ENCODE measurements at regions not wholly inside any gene's neighbourhood (a gene's known extent, or its start where the extent isn't known, plus 50 kb on each side); places are given as distances from the start of the nearest gene placed in this dataset.
A peak's percentile ranks its signal among the peaks of the same experiment; 100 is the strongest.

DNA sequence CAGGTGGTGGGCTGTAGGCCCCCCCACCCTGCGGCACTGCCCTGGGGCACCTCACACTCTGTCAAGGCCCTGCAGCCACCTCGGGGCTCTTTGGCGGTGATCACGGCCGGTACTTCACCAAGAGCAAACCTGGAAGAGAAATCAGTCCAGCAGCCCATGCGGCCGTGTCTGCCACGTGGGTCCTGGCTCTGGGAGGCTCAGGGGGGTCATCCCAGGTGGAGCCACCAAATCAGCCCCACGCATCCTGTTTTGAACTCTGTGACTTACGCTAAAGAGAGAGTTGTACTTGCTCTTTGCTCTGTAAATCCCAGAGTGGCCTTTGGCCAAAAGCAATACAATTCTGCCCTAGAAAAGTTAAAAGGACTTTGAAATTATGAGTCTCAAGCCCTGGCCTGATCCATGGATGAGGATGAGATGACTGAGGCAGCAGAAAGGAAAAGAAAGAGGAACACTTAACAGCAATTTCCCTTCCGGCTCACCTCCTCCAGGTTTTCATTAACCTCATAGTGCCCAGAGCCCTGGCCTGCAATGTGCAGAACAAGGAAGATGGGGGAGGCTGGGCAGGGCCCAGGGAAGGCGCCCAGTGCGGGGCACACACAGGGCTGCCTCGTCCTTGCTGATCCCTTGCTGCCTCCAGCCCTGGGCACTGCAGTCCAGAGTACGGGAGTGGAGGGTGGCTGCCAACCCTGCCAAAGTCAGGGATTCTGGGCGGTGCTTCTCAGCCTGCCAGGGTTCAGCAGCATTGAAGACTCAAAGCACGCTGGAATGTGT is 337.0 kb downstream of the MATN1 start:
- H3K27me3 ChIP-seq: no peaks in the 10 kb centered on the region
- DNase-seq: no peak
- H3K4me3 ChIP-seq (ENCODE audit: low read depth, low read length): no peak overlapping the region
- H3K4me1 ChIP-seq: no peaks in the 10 kb centered on the region; the same call in 1 of the 2 replicates
- TF ChIP-seq, protein P1, sequence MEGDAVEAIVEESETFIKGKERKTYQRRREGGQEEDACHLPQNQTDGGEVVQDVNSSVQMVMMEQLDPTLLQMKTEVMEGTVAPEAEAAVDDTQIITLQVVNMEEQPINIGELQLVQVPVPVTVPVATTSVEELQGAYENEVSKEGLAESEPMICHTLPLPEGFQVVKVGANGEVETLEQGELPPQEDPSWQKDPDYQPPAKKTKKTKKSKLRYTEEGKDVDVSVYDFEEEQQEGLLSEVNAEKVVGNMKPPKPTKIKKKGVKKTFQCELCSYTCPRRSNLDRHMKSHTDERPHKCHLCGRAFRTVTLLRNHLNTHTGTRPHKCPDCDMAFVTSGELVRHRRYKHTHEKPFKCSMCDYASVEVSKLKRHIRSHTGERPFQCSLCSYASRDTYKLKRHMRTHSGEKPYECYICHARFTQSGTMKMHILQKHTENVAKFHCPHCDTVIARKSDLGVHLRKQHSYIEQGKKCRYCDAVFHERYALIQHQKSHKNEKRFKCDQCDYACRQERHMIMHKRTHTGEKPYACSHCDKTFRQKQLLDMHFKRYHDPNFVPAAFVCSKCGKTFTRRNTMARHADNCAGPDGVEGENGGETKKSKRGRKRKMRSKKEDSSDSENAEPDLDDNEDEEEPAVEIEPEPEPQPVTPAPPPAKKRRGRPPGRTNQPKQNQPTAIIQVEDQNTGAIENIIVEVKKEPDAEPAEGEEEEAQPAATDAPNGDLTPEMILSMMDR (IDR thresholded peaks at IDR 0.05; ENCODE audit: low read depth, low read length): no peak
- H3K36me3 ChIP-seq: no peaks in the 10 kb centered on the region
- no peaks in the 10 kb centered on the region for H3K9me3 ChIP-seq

DNA sequence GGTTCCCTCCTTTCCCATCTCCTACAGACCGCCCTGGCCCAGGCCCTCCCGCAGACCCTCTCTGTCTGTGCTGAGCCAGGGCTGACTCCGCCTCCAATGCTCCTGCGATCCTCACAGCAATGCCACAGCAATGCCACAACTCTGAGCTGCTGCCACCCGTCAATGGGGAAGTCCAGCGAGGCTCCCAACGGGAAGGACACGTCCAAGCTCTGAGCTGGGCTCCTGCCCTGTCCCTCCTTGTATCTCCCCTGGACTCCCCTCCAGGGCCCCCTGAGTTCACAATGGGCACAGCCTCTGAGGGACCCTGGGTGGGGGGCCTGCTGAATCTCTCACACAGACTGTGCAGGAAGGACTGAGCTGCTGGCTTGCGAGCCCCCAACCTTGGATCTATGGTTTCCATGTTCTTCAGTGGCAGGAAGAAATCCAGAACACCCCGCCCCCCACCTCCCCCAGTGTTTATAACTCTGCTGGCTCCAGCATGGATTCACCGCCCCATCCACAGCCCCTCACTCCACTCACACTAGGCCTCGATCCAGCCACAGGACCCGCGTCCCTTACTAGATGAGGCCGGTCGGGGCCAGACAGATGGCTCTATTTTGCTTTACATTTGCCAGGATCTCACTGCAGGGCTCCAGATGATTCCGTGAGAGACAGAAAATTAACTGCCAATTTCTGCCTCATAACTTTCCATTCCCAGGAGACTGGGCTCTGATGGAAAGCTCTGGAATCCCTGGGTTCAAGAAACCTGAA is 338.0 kb downstream of the MATN1 start:
- TF ChIP-seq, protein P1 (IDR thresholded peaks at IDR 0.05; ENCODE audit: low read depth, low read length): no peak
- DNase-seq: no peak
- Histone ChIP-seq H3K36me3 (no peaks in the 10 kb centered on the region), H3K4me1 (no peaks in the 10 kb centered on the region; the same call in 1 of the 2 replicates), H3K9me3 (no peaks in the 10 kb centered on the region), H3K27me3 (no peaks in the 10 kb centered on the region), H3K4me3 (ENCODE audit: low read depth, low read length) (no peak overlapping the region)

GRCh38 chr1:30384286-30385245 is 338.8 kb downstream of the MATN1 start:
- no peak overlapping the region for H3K4me3 ChIP-seq (ENCODE audit: low read depth, low read length)
- TF ChIP-seq, protein P1 (IDR thresholded peaks at IDR 0.05; ENCODE audit: low read depth, low read length): no peak
- DNase-seq: peak; percentile 18
- no peaks in the 10 kb centered on the region for H3K36me3 ChIP-seq
- no peaks in the 10 kb centered on the region; the same call in 1 of the 2 replicates for H3K4me1 ChIP-seq
- no peaks in the 10 kb centered on the region for H3K9me3 ChIP-seq
- no peaks in the 10 kb centered on the region for H3K27me3 ChIP-seq

- Histone ChIP-seq H3K9me3 (no peaks in the 10 kb centered on the region), H3K36me3 (no peaks in the 10 kb centered on the region), H3K27me3 (no peaks in the 10 kb centered on the region), H3K4me3 (ENCODE audit: low read depth, low read length) (no peak overlapping the region), H3K4me1 (no peaks in the 10 kb centered on the region; the same call in 1 of the 2 replicates)
- peak; percentile 55 for DNase-seq
- TF ChIP-seq, protein P1 (IDR thresholded peaks at IDR 0.05; ENCODE audit: low read depth, low read length): no peak
Observed at GRCh38 chr1:30383221-30383711, 340.1 kb downstream of the MATN1 start.

DNA sequence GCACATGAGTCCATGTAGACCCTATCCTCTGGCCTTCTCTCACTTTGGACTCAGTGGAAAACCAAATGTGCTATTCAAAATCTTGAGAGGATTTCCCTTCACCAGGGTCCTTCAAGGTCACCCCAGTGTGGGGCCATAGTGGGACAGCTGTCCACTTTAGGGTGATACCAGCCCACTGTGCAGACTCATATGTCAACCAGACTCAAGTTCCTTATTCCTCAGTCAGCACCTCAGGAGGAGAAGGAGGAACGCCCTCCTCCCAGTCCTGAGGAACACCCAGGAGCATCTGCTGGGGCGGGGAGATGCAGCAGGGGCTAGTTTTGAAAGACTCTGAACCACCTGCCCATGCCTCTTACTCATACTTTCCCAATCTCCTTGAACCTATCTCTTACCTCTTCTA is 340.9 kb downstream of the MATN1 start:
- DNase-seq: no peak
- no peaks in the 10 kb centered on the region for H3K27me3 ChIP-seq
- H3K9me3 ChIP-seq: no peaks in the 10 kb centered on the region
- H3K4me1 ChIP-seq: no peaks in the 10 kb centered on the region; the same call in 1 of the 2 replicates
- no peak overlapping the region for H3K4me3 ChIP-seq (ENCODE audit: low read depth, low read length)
- no peaks in the 10 kb centered on the region for H3K36me3 ChIP-seq
- TF ChIP-seq, protein P1 (IDR thresholded peaks at IDR 0.05; ENCODE audit: low read depth, low read length): no peak
